Endothelial cell of umbilical vein (primary cell): ENCODE measurements at regions not wholly inside any gene's neighbourhood (a gene's known extent, or its start where the extent isn't known, plus 50 kb on each side); places are given as distances from the start of the nearest gene placed in this dataset.

Experiments used
- BruUV-seq: library from RNA; stranded (reverse); fragments of 400-500 nt; replicated peaks from 2 replicates; lab custom pipeline; 2021; lab: Mats Ljungman, UMichigan
- CTCF ChIA-PET: fragments of 300-600, 350-600 bp; sonication (Branson Sonifier 250); formaldehyde crosslinking; loops from one replicate; lab custom pipeline; 2021; ENCODE audit warnings: antibody characterized with exemption, inconsistent platforms; lab: Charles Lee
- POLR2A ChIA-PET: fragments of 300-600, 350-600 bp; sonication (Branson Sonifier 250); formaldehyde crosslinking; loops from one replicate; lab custom pipeline; 2021; ENCODE audit warnings: antibody characterized with exemption, inconsistent platforms; lab: Charles Lee
- DNase-seq: peaks from one replicate; pipeline ENCODE4 v3.0.0-alpha.2; 2011; ENCODE audit warnings: low read depth, low spot score
- FAIRE-seq: peaks from 2 replicates; lab custom pipeline; 2011; peaks lifted over from hg19 to GRCh38; lab: Jason Lieb, UNC
- H2AFZ ChIP-seq: 2 replicates; pipeline ENCODE4 v1.6.0; 2012; ENCODE audit warnings: low read depth, low read length, control low read depth, inconsistent platforms
- H3K27ac ChIP-seq: 2 replicates; pipeline ENCODE4 v1.5.1; 2011; ENCODE audit warnings: low read depth, mild to moderate bottlenecking, control low read depth, low read length, moderate library complexity; ENCODE audit not compliant: insufficient read depth
- H3K27me3 ChIP-seq, 2 experiments: 2 replicates each; pipeline versions ENCODE4 v1.6.0 to v1.6.1; 2011; ENCODE audit warnings: low read length in 2 of 2, mixed read lengths in 1 of 2; ENCODE audit not compliant: control insufficient read depth in 2 of 2, insufficient read depth in 2 of 2
- H3K36me3 ChIP-seq, 2 experiments: 2 replicates in 1 of 2; 3 replicates in 1 of 2; pipeline ENCODE4 v1.5.1; 2011; ENCODE audit warnings: low read length in 2 of 2, mild to moderate bottlenecking in 1 of 2, moderate library complexity in 1 of 2; ENCODE audit not compliant: control insufficient read depth in 2 of 2, insufficient read depth in 2 of 2; ENCODE audit errors: extremely low read depth in 1 of 2
- H3K4me1 ChIP-seq: 3 replicates; pipeline ENCODE4 v1.5.1; 2011; ENCODE audit warnings: mild to moderate bottlenecking, low read length; ENCODE audit not compliant: control insufficient read depth, insufficient read depth; ENCODE audit errors: extremely low read depth
- H3K4me2 ChIP-seq: 2 replicates; pipeline ENCODE4 v1.6.1; 2011; ENCODE audit warnings: low read length, control low read depth, mixed read lengths; ENCODE audit not compliant: insufficient read depth
- H3K4me3 ChIP-seq, 3 experiments: fragments of 200-600 bp in 1 of 3; sonication (generic), shearing (Covaris generic) in 1 of 3; replicated peaks in 1 of 3; 2 replicates each; pipeline ENCODE4 v1.5.1; 2011 to 2016; ENCODE audit warnings: control low read depth in 3 of 3, low read length in 3 of 3, mild to moderate bottlenecking in 2 of 3, inconsistent platforms in 1 of 3, low read depth in 1 of 3, moderate library complexity in 1 of 3; ENCODE audit not compliant: insufficient read depth in 1 of 3
- H3K79me2 ChIP-seq: 2 replicates; pipeline ENCODE4 v1.6.0; 2012; ENCODE audit warnings: low read length, inconsistent platforms; ENCODE audit not compliant: control insufficient read depth, insufficient read depth
- H3K9ac ChIP-seq: replicated peaks from 2 replicates; pipeline ENCODE3; 2011; ENCODE audit warnings: low read length, control low read depth; ENCODE audit not compliant: insufficient read depth; ENCODE audit errors: extremely low read depth
- H3K9me1 ChIP-seq: replicated peaks from 3 replicates; pipeline ENCODE4 v1.6.0; 2011; ENCODE audit warnings: mild to moderate bottlenecking, low read length; ENCODE audit not compliant: control insufficient read depth, insufficient read depth; ENCODE audit errors: extremely low read depth
- H3K9me3 ChIP-seq: replicated peaks from 2 replicates; pipeline ENCODE4 v1.5.1; 2012; ENCODE audit warnings: low read length, inconsistent platforms; ENCODE audit not compliant: control insufficient read depth, insufficient read depth
- H4K20me1 ChIP-seq: replicated peaks from 2 replicates; pipeline ENCODE3; 2011; ENCODE audit warnings: mild to moderate bottlenecking, low read length; ENCODE audit not compliant: control insufficient read depth, insufficient read depth; ENCODE audit errors: extremely low read depth
- EZH2 ChIP-seq: IDR thresholded peaks from 2 replicates; pipeline ENCODE4 v1.6.1; 2012; ENCODE audit warnings: borderline replicate concordance, low read depth, mild to moderate bottlenecking, moderate library complexity, low read length, inconsistent platforms; ENCODE audit not compliant: severe bottlenecking
- FOS ChIP-seq: IDR thresholded peaks from 2 replicates; pipeline ENCODE4 v1.6.1; 2011; ENCODE audit warnings: mild to moderate bottlenecking, low read length, moderate library complexity, borderline replicate concordance; ENCODE audit not compliant: insufficient read depth
- GATA2 ChIP-seq: IDR thresholded peaks from 2 replicates; pipeline ENCODE4 v1.7.0; 2011; ENCODE audit warnings: low read depth, mild to moderate bottlenecking, moderate library complexity, mixed read lengths, low read length; ENCODE audit not compliant: insufficient read length, insufficient read depth
- JUN ChIP-seq: IDR thresholded peaks from 2 replicates; pipeline ENCODE4 v1.6.1; 2011; ENCODE audit warnings: borderline replicate concordance, low read depth; ENCODE audit not compliant: insufficient read length, insufficient read depth
- MAX ChIP-seq: IDR thresholded peaks from 2 replicates; pipeline ENCODE4 v1.6.1; 2011; ENCODE audit not compliant: insufficient read depth, insufficient read length
- MYC ChIP-seq: IDR thresholded peaks from one replicate; pipeline ENCODE4 v1.6.1; 2011; ENCODE audit warnings: mild to moderate bottlenecking, low read depth, low read length
- POLR2A ChIP-seq: IDR thresholded peaks from 2 replicates; pipeline ENCODE4 v1.6.1; 2012; ENCODE audit warnings: low read depth, mild to moderate bottlenecking, control low read depth, low read length
- POLR2AphosphoS5 ChIP-seq: IDR thresholded peaks from 2 replicates; pipeline ENCODE4 v1.6.1; 2012; ENCODE audit warnings: low read depth, mild to moderate bottlenecking, control low read depth, low read length, moderate library complexity; ENCODE audit not compliant: insufficient read depth
- dilution Hi-C: fragments of 300-500 bp; cut with MboI; formaldehyde crosslinking; loops from one replicate; pipeline ENCODE4 v1.15.0; 2019; ENCODE audit warnings: low sequenced_read_pairs; ENCODE audit not compliant: extremely low pct_ligation_motif_present
- intact Hi-C: fragments of 100-400 bp; cut with micrococcal nuclease; formaldehyde crosslinking; loops from one replicate; pipeline ENCODE4 v1.10.0; 2022
- TF ChIP-seq, protein P1 (sequence below), 2 donors: IDR thresholded peaks; 1 replicate in 1 of 2; 2 replicates in 1 of 2; pipeline ENCODE4 v1.5.1; 2011; ENCODE audit warnings: low read length in 2 of 2, mild to moderate bottlenecking in 2 of 2, moderate library complexity in 2 of 2, control low read depth in 1 of 2, inconsistent platforms in 1 of 2, low read depth in 1 of 2; ENCODE audit not compliant: insufficient read depth in 1 of 2; ENCODE audit errors: extremely low read depth in 1 of 2

GRCh38 chr22:49530671-49531367 lies 296.9 kb downstream of the BRD1 start:
- BruUV-seq: no TSS peak
- Histone ChIP-seq H3K27ac (no peak overlapping the region), H3K4me1 (no peaks in the 10 kb centered on the region), H2AFZ (no peak overlapping the region), H3K9me1 (no peaks in the 10 kb centered on the region), H3K36me3 (no peaks in the 10 kb centered on the region), H3K4me2 (no peak overlapping the region), H3K27me3 (no peaks in the 10 kb centered on the region), H3K9ac (no peak overlapping the region), H3K4me3 (no peak overlapping the region), H4K20me1 (no peaks in the 10 kb centered on the region), H3K9me3 (peaks cover 3% of the 10 kb centered on the region), H3K79me2 (no peaks in the 10 kb centered on the region)
- intact Hi-C loops (no loop called here), dilution Hi-C loops (no loop called here)
- POLR2A ChIA-PET: no interaction called here
- DNase-seq: no peak
- CTCF ChIA-PET: no interaction called here
- no peak for TF ChIP-seq GATA2
- no peak for TF ChIP-seq EZH2
- no peak for TF ChIP-seq JUN
- TF ChIP-seq, protein P1, sequence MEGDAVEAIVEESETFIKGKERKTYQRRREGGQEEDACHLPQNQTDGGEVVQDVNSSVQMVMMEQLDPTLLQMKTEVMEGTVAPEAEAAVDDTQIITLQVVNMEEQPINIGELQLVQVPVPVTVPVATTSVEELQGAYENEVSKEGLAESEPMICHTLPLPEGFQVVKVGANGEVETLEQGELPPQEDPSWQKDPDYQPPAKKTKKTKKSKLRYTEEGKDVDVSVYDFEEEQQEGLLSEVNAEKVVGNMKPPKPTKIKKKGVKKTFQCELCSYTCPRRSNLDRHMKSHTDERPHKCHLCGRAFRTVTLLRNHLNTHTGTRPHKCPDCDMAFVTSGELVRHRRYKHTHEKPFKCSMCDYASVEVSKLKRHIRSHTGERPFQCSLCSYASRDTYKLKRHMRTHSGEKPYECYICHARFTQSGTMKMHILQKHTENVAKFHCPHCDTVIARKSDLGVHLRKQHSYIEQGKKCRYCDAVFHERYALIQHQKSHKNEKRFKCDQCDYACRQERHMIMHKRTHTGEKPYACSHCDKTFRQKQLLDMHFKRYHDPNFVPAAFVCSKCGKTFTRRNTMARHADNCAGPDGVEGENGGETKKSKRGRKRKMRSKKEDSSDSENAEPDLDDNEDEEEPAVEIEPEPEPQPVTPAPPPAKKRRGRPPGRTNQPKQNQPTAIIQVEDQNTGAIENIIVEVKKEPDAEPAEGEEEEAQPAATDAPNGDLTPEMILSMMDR (IDR thresholded peaks at IDR 0.05; ENCODE audit: extremely low read depth in 1 of 2, insufficient read depth in 1 of 2, low read depth in 1 of 2, low read length in 2 of 2): no peak
- TF ChIP-seq FOS: no peak
- TF ChIP-seq POLR2A: no peak
- no peak for TF ChIP-seq POLR2AphosphoS5
- TF ChIP-seq MAX: no peak
- TF ChIP-seq MYC: no peak
- FAIRE-seq: no peak
